GM12891 (cell line): ENCODE measurements at regions not wholly inside any gene's neighbourhood (a gene's known extent, or its start where the extent isn't known, plus 50 kb on each side); places are given as distances from the start of the nearest gene placed in this dataset.

Experiments used
- DNase-seq: peaks from one replicate; pipeline ENCODE4 v3.0.0; 2011; ENCODE audit warnings: low spot score; ENCODE audit not compliant: insufficient read length
- FAIRE-seq: peaks from 2 replicates; lab custom pipeline; 2011; peaks lifted over from hg19 to GRCh38; lab: Jason Lieb, UNC
- PAX5 ChIP-seq: IDR thresholded peaks from 2 replicates; pipeline ENCODE4 v1.6.1; 2011; ENCODE audit warnings: low read length, moderate library complexity, mild to moderate bottlenecking; ENCODE audit not compliant: insufficient read depth, severe bottlenecking
- POLR2A ChIP-seq: IDR thresholded peaks from 2 replicates; pipeline ENCODE4 v1.6.1; 2011; ENCODE audit warnings: low read depth, low read length, control low read depth
- POLR2AphosphoS5 ChIP-seq: IDR thresholded peaks from 2 replicates; pipeline ENCODE4 v1.6.1; 2011; ENCODE audit warnings: low read depth, low read length, control low read depth
- POU2F2 ChIP-seq: IDR thresholded peaks from 2 replicates; pipeline ENCODE4 v1.6.1; 2011; ENCODE audit warnings: low read depth, mild to moderate bottlenecking, control low read depth, low read length, moderate library complexity
- SPI1 ChIP-seq: IDR thresholded peaks from 2 replicates; pipeline ENCODE4 v1.6.1; 2011; ENCODE audit warnings: low read depth, low read length, control low read depth
- TAF1 ChIP-seq: IDR thresholded peaks from 2 replicates; pipeline ENCODE4 v1.6.1; 2011; ENCODE audit warnings: low read depth, low read length, control low read depth

- DNase-seq (no peak), FAIRE-seq (no peak)
- TF ChIP-seq POLR2A (no peak), POLR2AphosphoS5 (no peak), TAF1 (no peak), SPI1 (no peak), POU2F2 (no peak), PAX5 (no peak)
Measured at GRCh38 chr13:79098596-79098995, 307.5 kb downstream of the RBM26 start.

DNA sequence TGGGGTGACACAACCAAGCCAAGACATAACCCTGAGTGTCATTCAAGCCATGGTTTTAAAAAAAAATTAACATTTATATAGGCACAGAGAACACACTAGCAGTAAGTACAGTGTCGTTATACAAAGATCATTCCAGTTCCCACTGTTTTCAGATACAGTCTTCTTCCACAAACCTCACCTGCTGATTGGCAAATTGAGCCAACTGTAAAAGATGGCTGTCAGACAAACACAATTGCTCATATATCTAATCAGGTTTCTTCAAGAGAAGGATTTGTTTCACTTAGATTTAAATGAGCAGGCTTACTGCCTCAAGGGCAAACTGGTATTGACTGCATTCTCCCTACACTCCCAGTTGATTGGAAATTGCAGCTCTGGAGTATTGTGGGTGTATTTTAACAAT, 308.9 kb downstream of the RBM26 start:
- DNase-seq (no peak), FAIRE-seq (no peak)
- no peak for TF ChIP-seq SPI1
- TF ChIP-seq POLR2A, result no peak
- no peak for TF ChIP-seq TAF1
- TF ChIP-seq PAX5, result no peak

- TF ChIP-seq SPI1, result no peak
- TF ChIP-seq POLR2A, result no peak
- no peak for TF ChIP-seq POLR2AphosphoS5
- no peak for TF ChIP-seq TAF1
- no peak for TF ChIP-seq POU2F2
- no peak for TF ChIP-seq PAX5
- FAIRE-seq, result no peak
Measured at GRCh38 chr13:79096099-79096498, 310.0 kb downstream of the RBM26 start.

GRCh38 chr13:79090552-79091124, 315.4 kb downstream of the RBM26 start:
- no peak for TF ChIP-seq POU2F2
- no peak for DNase-seq
- no peak for FAIRE-seq

More at GRCh38 chr13:79096099-79096498, 310.0 kb downstream of the RBM26 start:
- DNase-seq, result no peak

- no peak for DNase-seq
- TF ChIP-seq SPI1, result no peak
- TF ChIP-seq PAX5, result no peak
- TF ChIP-seq POU2F2, result no peak
- TF ChIP-seq POLR2AphosphoS5, result no peak
- no peak for TF ChIP-seq TAF1
- no peak for TF ChIP-seq POLR2A
- FAIRE-seq, result no peak
Measured at GRCh38 chr13:79084802-79085424, 321.1 kb downstream of the RBM26 start.

DNA sequence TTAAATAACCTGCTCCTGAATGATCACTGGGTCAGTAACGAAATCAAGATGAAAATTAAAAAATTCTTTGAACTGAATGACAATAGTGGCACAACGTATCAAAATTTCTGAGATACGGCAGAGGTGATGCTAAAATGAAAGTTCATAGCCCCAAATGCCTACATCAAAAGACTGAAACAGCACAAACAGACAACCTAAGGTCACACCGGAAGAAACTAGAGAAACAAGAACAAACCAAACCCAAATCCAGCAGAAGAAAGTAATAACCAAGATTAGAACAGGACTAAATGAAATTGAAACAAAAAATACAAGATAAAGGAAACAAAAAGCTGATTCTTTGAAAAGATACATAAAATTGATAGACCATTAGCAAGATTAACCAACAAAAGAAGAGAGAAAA, 324.1 kb downstream of the RBM26 start:
- DNase-seq (no peak), FAIRE-seq (no peak)
- no peak for TF ChIP-seq POU2F2
- no peak for TF ChIP-seq POLR2A
- TF ChIP-seq PAX5, result no peak
- no peak for TF ChIP-seq TAF1

- TF ChIP-seq SPI1 (no peak), POU2F2 (no peak), PAX5 (no peak), POLR2AphosphoS5 (no peak), TAF1 (no peak), POLR2A (no peak)
Measured at GRCh38 chr13:79079351-79079839, 326.7 kb downstream of the RBM26 start.

DNA sequence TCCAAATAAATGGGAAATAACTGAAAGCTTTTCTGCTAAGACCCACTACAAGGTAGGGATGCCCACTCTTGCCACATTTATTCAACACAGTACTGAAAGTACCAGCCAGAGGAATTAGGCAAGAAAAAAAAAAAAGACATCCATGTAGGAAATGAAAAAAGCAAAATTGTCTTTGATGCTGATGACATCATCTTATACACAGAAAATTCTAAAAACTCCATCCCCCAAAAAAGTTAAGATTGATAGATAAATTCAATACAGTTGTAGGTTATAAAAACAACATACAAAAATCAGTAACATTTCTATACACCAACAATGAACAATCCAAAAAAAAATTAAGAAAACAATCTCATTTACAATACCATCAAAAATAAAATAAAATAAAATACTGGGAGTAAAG, 330.4 kb downstream of the RBM26 start:
- FAIRE-seq (no peak), DNase-seq (no peak)
- TF ChIP-seq PAX5 (no peak), POLR2AphosphoS5 (no peak), SPI1 (no peak), POLR2A (no peak), POU2F2 (no peak), TAF1 (no peak)

More at GRCh38 chr13:79079351-79079839, 326.7 kb downstream of the RBM26 start:
- no peak for DNase-seq
- no peak for FAIRE-seq

- FAIRE-seq (no peak), DNase-seq (no peak)
- TF ChIP-seq TAF1 (no peak), SPI1 (no peak), POLR2A (no peak), POLR2AphosphoS5 (no peak), PAX5 (no peak), POU2F2 (no peak)
Measured at GRCh38 chr13:79070343-79070974, 335.6 kb downstream of the RBM26 start.
